ENCODE measurements at regions not wholly inside any gene's neighbourhood (a gene's known extent, or its start where the extent isn't known, plus 50 kb on each side); places are given as distances from the start of the nearest gene placed in this dataset.

DNA sequence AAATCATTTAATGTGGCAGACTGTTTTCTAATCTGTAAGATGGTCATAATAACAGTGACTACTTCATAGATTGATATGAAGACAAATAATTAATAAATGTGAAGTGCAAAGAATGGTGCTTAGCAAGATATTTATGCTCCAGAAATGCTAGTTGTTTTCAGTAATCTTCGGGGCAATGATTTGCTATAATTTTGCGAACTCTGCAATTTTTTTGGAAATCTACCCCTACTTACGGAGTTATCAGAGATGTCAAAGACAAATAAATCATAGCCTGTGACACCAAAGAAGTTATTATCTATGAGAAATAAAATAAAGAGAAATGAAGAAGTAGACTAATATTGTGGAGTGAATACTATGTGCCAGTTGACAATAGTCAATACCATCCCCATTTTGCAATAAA is 634.1 kb upstream of the LRRC4C start:
- H3K36me3 ChIP-seq: no peaks in the 10 kb centered on the region
- H3K9me3 ChIP-seq (ENCODE audit: low read depth): no peaks in the 10 kb centered on the region
- H3K27me3 ChIP-seq: no peaks in the 10 kb centered on the region
- no peak overlapping the region for H3K27ac ChIP-seq
- no peak overlapping the region for H3K4me3 ChIP-seq
- DNase-seq (ENCODE audit: low read depth in 1 of 2, low spot score in 1 of 2): no peak
- no peaks in the 10 kb centered on the region for H3K4me1 ChIP-seq (ENCODE audit: low read depth)
- TF ChIP-seq, protein P1, sequence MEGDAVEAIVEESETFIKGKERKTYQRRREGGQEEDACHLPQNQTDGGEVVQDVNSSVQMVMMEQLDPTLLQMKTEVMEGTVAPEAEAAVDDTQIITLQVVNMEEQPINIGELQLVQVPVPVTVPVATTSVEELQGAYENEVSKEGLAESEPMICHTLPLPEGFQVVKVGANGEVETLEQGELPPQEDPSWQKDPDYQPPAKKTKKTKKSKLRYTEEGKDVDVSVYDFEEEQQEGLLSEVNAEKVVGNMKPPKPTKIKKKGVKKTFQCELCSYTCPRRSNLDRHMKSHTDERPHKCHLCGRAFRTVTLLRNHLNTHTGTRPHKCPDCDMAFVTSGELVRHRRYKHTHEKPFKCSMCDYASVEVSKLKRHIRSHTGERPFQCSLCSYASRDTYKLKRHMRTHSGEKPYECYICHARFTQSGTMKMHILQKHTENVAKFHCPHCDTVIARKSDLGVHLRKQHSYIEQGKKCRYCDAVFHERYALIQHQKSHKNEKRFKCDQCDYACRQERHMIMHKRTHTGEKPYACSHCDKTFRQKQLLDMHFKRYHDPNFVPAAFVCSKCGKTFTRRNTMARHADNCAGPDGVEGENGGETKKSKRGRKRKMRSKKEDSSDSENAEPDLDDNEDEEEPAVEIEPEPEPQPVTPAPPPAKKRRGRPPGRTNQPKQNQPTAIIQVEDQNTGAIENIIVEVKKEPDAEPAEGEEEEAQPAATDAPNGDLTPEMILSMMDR (IDR thresholded peaks at IDR 0.05; ENCODE audit: low read depth, low read length): no peak

DNA sequence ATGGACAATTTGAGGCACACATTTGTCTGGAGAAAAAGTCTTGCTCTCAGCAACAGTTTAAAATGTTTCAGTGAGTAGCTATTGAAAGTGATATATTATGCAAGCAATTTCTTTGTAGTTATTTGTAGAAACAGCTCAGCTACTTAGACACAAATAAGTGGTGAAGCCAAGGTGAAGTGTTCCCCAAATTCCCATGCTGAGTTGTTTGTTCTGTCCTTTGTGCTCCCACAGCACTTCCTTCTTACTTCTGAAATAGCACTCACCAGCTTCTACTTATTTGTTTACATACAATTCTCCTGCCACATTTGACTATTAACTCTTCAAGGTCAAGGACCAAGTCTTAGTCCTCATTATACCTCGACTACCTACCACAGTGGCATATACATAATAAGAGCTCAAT is 638.6 kb upstream of the LRRC4C start:
- Histone ChIP-seq H3K36me3 (no peaks in the 10 kb centered on the region), H3K27me3 (no peaks in the 10 kb centered on the region), H3K4me3 (no peak overlapping the region), H3K27ac (no peak overlapping the region), H3K4me1 (ENCODE audit: low read depth) (no peaks in the 10 kb centered on the region), H3K9me3 (ENCODE audit: low read depth) (no peaks in the 10 kb centered on the region)
- TF ChIP-seq, protein P1 (IDR thresholded peaks at IDR 0.05; ENCODE audit: low read depth, low read length): no peak
- DNase-seq (ENCODE audit: low read depth in 1 of 2, low spot score in 1 of 2): no peak

DNA sequence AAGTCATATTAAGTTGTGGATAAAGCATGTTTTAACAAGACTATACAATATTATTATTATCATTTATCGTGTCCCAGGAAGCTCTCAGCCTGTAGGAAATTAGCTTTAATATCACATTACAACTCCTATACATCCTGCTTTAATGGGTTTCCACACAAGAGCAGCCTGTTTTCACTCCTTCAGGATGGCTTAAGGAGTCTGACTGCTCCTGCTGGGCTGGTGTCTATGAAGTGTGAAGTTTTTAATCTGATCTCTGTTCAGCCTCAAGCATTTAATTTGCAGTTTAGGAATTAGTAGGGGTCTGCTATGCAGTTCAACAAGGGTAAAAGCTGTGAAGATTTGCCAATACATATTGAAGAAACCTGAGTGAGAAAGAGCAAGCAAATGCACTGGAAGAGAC is 653.4 kb upstream of the LRRC4C start:
- no peaks in the 10 kb centered on the region for H3K4me1 ChIP-seq (ENCODE audit: low read depth)
- DNase-seq (ENCODE audit: low read depth in 1 of 2, low spot score in 1 of 2): no peak
- no peaks in the 10 kb centered on the region for H3K9me3 ChIP-seq (ENCODE audit: low read depth)
- H3K27me3 ChIP-seq: no peaks in the 10 kb centered on the region
- no peak overlapping the region for H3K4me3 ChIP-seq
- H3K36me3 ChIP-seq: no peaks in the 10 kb centered on the region
- TF ChIP-seq, protein P1 (IDR thresholded peaks at IDR 0.05; ENCODE audit: low read depth, low read length): no peak
- H3K27ac ChIP-seq: no peak overlapping the region

DNA sequence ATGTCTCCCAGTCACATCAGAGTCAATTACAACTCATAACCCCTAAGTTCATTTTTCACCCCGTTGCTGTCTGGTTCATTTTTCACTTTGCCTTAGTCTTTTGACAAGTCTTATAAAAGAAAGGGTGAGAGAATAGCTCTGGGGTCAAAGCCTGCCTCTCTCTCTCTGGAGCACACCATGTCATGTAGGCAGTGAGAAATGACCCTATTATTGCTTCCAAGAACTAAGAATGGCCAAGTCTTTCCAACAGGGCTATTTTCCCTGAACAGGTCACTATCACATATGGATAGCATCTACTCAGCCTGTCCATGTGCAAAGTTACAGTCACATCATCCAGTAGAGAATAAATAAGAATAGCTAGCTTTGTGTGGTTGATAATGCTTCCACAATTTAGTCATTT is 655.5 kb upstream of the LRRC4C start:
- H3K9me3 ChIP-seq (ENCODE audit: low read depth): no peaks in the 10 kb centered on the region
- no peaks in the 10 kb centered on the region for H3K27me3 ChIP-seq
- no peaks in the 10 kb centered on the region for H3K4me1 ChIP-seq (ENCODE audit: low read depth)
- no peak for DNase-seq (ENCODE audit: low read depth in 1 of 2, low spot score in 1 of 2)
- no peaks in the 10 kb centered on the region for H3K36me3 ChIP-seq
- TF ChIP-seq, protein P1 (IDR thresholded peaks at IDR 0.05; ENCODE audit: low read depth, low read length): no peak
- no peak overlapping the region for H3K4me3 ChIP-seq
- no peak overlapping the region for H3K27ac ChIP-seq

DNA sequence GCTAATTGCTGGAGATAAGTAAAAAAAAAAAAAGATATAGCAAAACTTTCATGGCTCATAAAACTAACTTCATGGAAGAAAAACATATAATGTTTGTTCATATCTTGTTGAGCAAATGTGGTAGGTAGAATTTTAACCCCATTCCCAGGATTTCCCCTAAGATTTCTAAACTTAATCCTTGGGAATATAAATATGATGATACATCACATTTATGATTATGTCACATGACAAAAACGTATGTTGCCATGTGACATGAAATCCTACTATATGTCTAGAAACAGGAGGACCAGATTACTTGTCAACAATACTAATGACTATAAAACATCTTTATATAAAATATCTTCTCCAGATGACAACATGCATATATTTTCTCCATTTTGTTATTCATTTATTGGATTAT is 679.0 kb upstream of the LRRC4C start:
- no peak for DNase-seq (ENCODE audit: low read depth in 1 of 2, low spot score in 1 of 2)
- Histone ChIP-seq H3K27ac (no peak overlapping the region), H3K36me3 (no peaks in the 10 kb centered on the region), H3K27me3 (no peaks in the 10 kb centered on the region), H3K4me3 (no peak overlapping the region), H3K4me1 (ENCODE audit: low read depth) (no peaks in the 10 kb centered on the region), H3K9me3 (ENCODE audit: low read depth) (no peaks in the 10 kb centered on the region)
- TF ChIP-seq, protein P1 (IDR thresholded peaks at IDR 0.05; ENCODE audit: low read depth, low read length): no peak

DNA sequence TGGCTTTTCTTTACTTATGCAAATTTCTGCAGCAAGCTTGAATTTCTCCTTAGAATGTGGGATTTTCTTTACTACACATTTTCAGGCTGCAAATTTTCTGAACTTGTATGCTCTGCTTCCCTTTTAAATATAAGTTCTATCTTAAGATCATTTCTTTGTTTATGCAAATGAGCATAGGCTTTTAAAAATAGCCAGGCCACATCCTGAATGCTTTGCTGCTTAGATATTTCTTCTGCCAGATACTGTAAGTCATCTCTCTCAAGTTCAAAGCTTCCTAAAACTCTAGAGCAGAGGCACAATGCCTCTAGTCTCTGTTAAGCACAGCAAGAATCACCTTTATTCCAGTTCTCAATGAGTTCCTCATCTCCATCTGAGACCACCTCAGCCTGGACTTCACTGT is 685.9 kb upstream of the LRRC4C start:
- H3K27ac ChIP-seq: no peak overlapping the region
- no peak overlapping the region for H3K4me3 ChIP-seq
- no peak for DNase-seq (ENCODE audit: low read depth in 1 of 2, low spot score in 1 of 2)
- H3K4me1 ChIP-seq (ENCODE audit: low read depth): no peaks in the 10 kb centered on the region
- TF ChIP-seq, protein P1 (IDR thresholded peaks at IDR 0.05; ENCODE audit: low read depth, low read length): no peak
- H3K36me3 ChIP-seq: no peaks in the 10 kb centered on the region
- H3K9me3 ChIP-seq (ENCODE audit: low read depth): no peaks in the 10 kb centered on the region
- H3K27me3 ChIP-seq: no peaks in the 10 kb centered on the region

Data from cardiac muscle cell (in vitro differentiated cells and primary cell).